Embryonic facial prominence (tissue), 1 donor: ENCODE measurements at regions not wholly inside any gene's neighbourhood (a gene's known extent, or its start where the extent isn't known, plus 50 kb on each side); places are given as distances from the start of the nearest gene placed in this dataset.
"Not testable (repeated sequence)": the region's sequence is repeated elsewhere in the genome, so short reads cannot be mapped to it uniquely, and the experiment has no call there.

Experiments
- DNase-seq: peaks from one replicate; pipeline ENCODE4 v3.0.0-alpha.2; 2016; ENCODE audit errors: extremely low spot score

DNA sequence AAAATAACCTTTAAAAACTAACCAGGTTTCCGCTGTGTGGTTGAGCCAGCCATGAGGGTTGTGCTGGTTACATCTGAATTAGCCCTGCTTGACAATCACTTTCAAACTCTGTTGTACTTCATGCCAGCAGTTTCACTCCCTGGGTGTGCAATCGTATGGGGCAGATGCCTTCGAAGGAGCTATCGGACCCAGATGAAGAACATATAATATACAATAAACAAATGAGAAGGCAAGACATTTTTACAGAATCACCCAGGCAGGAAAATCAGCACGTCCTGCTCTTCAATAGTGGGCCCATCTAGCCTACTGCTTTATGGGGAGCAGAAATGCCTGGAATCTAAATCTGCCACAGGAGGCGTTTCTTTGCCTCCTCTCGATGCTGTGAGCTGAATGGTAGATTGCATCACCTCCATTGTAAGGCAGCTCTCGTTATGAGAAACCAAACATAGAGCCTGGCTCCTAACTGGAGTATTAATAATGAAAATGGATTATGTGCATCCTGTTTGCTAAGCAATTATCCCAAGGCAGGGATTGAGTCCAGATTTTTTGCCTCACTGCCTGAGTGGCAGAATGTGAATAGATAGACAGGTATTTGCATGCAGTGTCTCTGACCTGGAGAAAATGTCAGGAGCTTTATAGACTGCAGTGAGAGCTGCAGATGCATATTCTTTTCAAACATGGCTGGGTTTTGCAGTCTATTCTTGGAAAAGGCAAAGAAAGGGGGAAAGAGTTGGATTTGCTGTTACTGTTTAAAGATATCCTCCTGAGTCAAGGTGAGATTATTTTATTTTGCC, 143.3 kb upstream of the SMARCA2 start:
- DNase-seq, result no peak

DNA sequence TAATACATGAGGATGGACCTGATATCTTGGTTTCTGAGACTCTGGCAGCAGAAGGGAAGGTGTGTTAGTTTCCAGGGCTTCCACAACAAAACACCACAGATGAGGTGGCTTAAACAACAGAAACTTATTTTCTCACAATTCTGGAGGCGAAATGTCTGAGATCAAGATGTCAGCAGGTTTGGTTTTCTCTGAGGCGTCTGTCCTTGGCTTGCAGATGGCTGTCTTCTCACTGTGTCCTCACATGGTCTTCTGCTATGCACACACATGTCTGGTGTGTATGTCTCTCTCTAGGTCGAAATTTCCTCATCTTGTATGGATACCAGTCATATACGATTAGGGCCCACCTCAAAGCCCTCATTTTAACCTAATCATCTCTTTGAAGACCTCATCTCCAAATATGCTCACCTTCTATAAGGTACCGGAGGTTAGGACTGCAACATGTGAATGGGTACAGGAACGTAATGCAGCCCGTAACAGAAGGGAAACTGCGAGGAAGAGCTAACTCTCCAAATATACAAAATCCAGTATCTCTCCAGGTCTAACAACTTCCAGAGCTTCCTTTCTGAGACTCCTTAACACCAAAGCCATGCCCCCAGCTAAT, 139.8 kb upstream of the SMARCA2 start:
- no peak for DNase-seq

DNA sequence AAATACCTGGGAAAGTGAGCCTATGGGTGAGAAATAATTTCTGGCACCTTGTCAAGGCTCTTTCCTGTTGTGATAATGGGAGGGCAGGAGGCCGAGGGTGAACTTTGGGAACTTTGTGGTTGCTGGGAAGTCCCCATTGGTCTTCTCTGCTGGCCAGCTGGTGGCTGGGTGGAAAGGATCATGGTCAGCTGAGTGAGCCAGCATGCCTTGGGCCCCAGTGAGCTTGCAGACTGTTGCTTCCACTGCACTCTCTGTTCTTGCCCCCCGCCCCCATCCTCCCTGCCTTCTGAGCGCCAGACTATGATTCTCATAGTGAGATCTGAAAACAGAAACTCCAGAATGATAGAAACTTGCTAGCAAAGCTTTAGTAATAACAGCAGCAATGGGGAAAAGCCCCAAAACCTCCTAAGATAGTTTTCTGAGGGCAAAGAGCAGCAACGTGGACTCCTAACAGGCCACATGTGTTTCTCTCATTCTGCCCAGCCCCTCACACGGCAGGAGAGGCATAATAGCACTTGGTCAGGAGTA, 139.2 kb upstream of the SMARCA2 start:
- no peak for DNase-seq

DNA sequence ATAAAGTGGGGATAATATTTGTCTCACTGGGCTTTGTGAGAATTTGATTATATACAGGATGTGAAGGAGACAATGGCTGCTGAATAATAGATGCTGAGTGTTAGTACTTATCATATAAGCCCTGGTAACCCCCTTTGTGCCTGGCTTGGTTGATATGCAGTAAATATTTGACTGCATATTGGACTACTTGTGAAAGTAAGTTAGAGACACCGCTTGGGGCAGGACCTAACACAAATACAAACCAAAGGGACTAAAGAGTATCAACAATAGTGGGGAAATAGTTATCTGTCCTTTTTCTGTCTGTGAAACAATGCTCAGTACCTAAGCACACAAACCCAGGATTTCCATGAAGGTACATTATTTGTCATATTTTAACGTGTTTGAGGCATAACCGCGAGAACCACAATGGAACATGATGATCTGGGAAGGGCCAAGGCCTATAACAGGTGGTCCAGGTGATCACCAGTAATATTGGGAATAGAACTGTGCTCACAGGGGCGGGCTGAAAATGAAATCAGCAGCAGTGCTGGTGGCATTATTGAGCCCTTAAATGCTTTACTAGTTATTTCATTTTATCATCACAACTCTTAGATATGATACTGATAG, 138.2 kb upstream of the SMARCA2 start:
- DNase-seq, result no peak

DNA sequence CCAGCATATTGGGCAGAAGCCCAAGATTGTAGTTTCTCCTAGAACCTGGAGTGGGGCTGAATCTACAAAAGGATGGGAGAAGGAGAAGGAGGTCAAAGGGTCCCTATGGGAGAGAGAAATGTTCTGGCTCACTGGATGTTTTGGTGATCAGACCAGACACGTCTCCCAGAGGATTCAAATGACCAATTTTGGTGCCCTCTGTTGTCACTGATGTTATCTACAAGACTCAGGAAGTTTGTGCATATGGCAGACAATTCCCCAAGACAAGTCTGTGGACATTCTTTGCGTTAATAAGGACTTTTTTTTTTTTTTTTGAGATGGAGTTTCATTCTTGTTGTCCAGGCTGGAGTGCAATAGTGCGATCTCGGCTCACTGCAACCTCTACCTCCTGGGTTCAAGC, 137.2 kb upstream of the SMARCA2 start:
- DNase-seq, result no peak

DNA sequence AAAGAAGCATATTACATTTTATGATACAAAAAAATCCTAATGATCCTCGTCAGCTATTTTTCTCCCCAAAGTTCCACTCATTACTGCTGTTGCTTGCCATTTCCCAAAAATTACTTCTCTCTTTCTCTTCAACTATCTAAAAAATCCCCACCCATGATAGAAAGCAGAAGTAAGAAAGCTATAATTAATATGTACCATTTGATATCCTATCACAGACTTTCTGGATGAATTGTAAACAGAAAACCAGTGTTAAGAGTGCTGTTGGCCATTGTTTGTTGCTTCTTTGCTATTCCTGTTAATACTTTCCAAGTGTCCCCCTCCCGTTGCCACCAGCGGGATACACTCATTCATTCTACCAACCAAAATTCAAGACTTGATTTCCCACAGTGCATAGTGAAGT, 136.3 kb upstream of the SMARCA2 start:
- DNase-seq, result no peak

DNA sequence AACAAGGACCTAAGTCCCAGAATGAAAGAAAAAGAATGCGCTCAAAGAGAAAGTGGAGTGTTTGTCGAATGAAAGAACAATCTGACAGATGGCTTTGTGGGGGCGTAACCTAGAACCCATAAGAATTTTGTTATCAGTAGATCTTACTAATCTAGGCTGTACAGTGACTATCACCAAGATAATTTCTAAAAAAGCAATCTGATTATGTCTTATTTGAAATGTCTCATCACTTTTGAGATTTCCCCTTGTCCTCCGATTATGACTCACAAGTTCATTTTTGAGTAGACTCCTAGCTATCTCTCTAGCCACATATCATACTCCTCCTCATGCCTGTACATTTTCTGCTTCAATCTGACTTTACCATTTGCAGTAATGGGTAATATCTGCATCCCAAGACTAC, 135.6 kb upstream of the SMARCA2 start:
- DNase-seq, result no peak

DNA sequence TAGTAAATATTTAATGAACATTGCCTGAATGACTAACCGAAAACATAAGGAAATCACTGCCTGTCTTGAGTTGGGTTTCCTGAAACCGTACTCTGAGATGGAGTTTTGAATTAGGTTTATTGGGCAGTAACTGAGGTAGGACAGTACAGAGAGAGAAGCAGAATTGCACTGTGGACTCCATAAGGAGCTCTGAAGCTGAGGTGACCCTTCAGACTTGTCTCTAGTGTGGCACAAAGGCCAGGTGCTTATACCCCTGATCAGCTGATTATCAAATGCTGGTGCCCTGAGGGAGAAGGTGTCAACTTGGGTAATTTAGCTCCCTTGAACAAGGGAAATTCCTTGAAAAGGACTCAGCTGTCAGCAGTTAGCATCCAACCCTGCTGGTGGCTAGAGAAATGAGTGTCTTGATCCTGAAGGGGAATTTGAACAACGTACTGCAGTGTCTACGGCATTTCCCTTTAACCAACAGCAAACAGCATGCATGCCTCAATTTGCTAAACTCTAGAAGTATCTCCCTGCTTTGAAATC, 135.0 kb upstream of the SMARCA2 start:
- no peak for DNase-seq

DNA sequence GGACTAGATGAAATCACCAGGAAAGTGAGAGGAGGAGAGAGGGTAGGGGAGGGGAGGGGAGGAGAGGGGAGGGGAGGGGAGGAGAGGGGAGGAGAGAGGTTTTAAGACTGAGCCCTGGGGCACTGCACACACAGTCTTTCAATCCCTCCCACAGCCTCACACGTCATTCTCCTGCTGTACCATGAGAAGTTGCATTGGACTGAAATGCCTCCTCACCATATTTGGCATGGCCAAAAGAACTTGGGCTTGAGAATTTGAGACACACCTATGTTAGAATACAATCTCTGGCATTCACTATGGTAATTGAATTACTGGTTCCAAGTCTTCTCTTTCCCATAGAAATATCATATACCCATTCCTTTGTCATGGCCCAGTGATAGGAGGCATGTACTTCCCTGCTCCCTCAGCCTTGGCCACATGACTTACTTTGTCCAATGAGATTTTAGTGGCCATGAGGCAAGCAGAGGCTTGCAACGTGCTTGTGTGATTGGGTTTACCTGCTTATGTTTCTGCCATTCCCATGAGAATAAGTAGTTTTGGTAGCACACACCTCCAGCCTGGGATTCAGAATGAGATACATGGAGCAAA, 133.3 kb upstream of the SMARCA2 start:
- DNase-seq, result no peak

DNA sequence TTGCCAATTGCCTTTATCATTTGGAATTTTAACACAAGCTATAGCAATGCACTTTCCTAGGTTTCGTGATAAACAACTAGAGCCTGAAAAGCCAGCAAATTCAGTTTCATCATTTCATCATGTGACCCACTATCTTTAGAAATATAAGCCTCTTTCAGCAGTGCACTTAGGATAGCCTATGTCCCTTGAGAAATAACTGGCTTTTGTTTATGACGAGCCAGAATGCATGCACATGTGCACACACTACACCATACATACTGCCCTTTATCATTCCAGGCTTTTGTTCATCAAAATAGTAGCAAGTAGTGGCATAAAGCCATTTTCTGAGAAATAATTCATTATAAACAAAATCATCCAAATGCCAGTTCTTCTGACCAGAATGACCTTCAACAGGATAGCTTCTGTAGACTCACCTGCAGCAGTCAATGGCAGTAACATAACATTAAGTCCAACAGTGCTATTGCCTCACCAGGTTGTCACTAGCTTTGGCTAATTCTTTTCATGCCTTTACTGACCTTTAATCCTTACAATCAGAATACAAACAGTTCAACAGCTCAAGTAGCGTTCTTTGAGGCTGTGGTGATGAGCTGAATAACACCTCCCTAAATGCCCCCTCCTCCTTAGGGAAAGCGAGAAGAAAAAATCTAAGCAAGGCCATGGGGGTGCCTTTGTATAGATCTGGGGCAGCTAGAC, 132.3 kb upstream of the SMARCA2 start:
- no peak for DNase-seq

DNA sequence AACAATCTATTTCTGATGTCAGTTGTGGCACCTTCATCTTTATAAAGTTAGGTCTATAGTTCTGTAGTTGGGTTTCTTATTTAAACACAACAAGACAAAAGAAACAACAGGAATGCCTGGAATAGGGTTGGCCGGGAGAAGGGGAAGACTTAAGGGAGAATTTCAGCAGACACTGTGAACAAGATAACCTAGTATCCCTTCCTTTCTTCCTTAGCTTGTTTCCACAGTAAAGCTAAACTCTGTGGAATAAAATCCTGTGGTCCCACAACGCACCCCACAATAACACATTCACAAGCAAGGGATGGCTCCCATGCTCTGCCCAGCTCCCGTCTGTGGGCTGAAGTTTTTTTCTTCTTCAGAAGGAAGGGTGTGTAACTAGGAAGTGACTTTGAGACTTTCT, 124.9 kb upstream of the SMARCA2 start:
- DNase-seq, result no peak

DNA sequence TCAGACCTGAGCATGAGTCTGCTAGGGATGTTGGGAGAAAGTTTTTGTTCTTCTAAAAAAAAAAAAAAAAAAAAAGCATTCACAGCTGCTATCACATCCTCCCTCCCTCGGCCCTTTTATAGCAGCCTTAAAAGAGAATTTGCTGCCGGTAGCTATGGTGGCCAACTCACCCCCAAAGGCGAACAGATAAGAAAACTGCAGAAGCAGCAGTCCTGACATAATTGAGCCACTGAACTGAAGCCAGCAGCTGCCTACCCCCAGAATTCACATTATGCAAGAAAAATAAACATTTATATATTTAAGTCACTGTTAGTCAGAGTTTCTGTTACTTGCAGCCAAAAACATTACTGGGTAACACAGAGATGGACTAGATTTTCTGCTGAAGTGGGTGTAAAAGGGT, 124.3 kb upstream of the SMARCA2 start:
- DNase-seq, result no peak

DNA sequence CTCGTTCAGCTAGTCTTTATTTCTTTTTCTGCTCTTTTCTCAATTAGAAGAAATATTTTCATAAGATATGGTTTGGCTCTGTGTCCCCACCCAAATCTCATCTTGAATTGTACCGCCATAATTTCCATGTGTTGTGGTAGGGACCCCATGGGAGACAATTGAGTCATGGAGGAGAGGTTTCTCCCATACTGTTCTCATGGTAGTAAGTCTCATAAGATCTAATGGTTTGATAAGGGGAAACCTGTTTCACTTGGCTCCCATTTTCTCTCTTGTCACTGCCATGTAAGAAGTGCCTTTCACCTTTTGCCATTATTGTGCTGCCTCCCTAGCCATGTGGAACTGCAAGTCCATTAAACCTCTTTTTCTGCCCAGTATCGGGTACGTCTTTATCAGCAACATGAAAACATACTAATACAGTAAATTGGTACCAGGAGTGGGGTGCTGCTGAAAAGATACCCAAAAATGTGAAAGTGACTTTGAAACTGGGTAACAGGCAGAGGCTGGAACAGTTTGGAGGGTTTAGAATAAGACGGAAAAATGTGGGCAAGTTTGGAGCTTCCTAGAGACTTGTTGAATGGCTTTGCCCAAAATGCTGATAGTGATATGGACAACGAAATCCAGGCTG, 112.0 kb upstream of the SMARCA2 start:
- DNase-seq, result not testable (repeated sequence)

DNA sequence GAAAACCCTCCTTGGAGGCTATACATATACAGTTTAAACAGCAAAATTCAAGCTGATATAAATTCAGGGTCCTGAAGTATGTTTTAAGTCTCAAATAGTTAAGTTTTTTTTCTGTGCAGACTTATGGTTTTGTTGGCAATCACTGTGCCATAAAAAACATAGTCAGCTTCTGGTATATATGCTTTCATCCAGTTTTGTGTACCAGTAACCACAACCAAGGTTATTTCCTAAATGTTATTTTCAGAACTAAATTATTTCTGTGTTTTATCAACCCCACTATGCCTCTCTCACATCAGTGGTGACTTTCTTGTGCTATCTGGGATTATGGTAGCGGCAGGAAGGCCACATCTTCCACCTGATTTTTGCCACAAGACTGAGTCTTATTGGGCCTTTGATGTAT, 107.7 kb upstream of the SMARCA2 start:
- no peak for DNase-seq

DNA sequence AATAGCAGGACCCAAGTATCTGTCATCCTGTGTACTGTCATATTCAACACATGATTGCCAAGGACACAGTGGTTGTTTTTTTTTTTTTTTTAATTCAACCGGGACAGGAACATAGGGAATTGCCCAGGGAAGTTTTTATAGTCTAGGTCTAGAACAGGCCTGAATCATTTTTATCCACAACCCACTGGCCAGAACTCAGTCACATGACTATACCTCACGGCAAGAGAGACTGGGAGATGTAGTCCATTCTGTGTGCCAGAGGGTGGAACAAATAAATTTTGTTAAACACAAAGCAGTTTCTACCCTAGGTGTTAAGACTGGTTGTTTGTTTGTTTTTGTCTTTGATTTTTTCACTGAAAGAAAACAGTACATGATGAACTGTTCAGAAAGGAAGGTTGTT, 105.8 kb upstream of the SMARCA2 start:
- no peak for DNase-seq

DNA sequence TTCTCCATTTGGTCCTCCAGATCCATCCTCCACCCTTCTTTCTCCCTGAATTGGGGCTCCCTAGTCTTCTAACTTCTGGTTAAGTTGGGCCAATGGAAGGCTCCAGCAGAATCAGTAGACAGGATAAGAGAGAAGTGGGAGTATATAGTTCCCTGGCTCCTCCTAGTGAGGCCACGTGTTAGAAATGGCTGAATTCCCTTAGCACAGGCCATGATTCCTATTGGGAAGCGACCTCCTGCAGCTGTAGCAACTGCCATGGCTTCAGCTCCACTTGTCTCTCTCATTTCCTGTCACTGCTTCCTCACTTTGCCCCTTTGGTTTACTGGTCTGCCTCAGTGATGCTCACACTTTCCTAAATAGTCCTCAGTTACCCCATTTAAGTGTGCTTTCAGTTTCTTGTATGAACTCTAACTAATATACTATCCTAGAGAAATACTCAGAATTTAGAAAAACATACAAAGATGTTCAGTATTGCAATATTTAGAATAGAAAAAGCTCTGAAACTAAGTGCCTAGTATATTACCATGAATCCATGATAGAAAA, 104.8 kb upstream of the SMARCA2 start:
- DNase-seq, result no peak

DNA sequence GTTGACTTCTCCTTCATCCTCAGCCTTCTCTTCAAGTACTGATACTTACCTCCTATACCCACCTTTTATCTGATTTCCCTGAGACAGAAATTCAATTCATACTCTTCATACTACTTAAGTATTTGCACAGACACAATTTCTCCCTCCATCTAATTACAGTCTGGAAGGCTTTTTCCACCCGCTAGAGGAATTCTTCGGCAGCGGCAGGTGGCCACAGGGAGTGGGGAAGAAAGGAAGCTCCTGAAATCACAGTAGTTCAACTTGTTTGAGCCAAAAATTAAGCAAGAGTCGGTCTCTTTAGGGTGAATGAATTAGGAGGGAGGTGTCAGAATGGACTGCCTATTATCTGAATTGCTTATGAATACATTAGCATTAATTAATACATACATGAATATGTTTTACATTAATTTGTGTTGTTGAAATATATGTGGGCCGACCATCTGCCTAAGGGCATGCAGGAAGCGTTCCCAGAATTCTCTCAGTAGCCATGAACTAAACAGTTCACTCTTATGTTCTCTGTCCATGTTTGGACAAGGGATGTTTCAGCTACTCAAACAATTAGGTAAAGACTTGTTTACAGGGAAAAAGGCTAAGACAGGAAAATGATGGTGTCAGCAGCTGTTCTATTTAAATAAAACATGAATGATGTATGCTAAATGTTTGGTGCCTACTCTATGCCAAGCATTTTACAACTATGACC, 101.4 kb upstream of the SMARCA2 start:
- DNase-seq, result no peak

DNA sequence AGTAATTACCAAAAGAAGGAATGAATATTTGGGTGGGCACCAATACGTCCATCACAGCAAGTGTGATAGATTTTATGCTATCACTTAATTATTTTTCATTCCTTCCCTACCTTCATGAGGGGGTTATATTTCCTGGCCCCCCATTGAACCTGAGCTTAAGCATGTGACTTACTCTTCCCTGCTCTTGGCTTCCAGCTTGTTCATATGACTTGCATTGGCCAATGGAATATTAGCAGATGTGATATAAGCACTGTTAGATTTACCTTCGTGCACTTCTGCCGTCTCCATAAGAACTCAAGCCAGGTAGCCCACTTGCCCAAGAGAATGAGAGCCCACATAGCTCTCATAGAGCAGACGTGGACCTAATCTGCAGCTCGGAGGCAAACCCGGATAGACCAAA, 99.1 kb upstream of the SMARCA2 start:
- no peak for DNase-seq

DNA sequence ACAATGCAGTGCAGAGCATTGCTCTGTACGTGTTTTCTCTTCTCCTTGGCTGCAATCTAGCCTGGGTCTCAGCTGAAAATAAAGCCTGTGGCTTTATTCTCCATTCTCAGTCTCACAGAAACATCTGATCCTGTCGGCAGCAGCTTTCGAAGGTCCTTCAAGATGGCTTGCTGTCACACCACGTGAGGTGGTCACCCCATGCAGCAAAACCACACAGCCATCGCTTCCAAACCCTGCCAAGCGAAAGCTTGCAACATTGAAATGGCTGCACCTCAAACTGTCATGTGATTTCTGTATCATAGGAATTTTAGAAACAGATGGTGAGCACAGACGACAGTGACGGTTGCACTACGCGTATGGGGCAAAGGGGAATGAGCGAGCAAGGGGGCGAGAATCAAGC, 98.5 kb upstream of the SMARCA2 start:
- no peak for DNase-seq

DNA sequence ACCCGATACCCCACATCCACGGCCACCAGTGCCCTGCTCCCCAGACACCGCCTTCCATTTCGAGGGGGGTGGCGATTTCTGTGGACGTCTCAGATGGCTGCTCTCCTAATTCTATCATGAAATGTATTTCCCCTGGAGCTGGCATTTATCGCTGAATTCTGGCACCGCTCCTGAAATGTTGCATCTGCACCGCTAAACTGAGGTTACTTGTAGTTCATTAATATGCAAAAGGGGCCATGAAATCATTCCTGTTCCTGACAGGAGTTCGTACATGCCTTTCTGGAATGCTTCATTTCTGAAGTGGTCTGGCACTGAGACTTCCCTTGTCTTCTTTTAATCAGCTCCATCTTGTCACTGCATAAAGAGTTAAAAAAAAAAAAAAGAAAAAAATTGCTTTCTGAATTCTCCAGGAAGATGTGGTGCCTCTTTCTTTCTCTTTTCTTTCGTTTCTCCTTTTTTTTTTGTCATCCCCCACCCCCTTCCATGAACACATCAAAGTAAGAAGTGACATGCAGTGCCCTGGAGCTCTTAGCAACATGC, 97.7 kb upstream of the SMARCA2 start:
- no peak for DNase-seq
